GM23338 (cell line): ENCODE measurements at regions not wholly inside any gene's neighbourhood (a gene's known extent, or its start where the extent isn't known, plus 50 kb on each side); places are given as distances from the start of the nearest gene placed in this dataset.
"Not testable (repeated sequence)": the region's sequence is repeated elsewhere in the genome, so short reads cannot be mapped to it uniquely, and the experiment has no call there.

Source experiments
- CREB1 ChIP-seq: fragments of 250-450 bp; sonication (Bioruptor Pico); IDR thresholded peaks from 2 replicates; pipeline ENCODE4 v1.5.0; 2020; ENCODE audit warnings: low read depth, mild to moderate bottlenecking, moderate library complexity
- CTCF ChIP-seq, 2 experiments: fragments of 200-600 bp in 1 of 2; sonication (generic) in 1 of 2; conservative IDR thresholded peaks; 2 replicates each; pipeline versions ENCODE4 v1.5.1 to v1.6.1; 2016 to 2017; ENCODE audit warnings: antibody characterized with exemption in 2 of 2, low read depth in 2 of 2, mild to moderate bottlenecking in 2 of 2, moderate library complexity in 1 of 2
- ETS1 ChIP-seq: IDR thresholded peaks from 2 replicates; pipeline ENCODE4 v1.6.1; 2016; ENCODE audit warnings: antibody characterized with exemption
- EZH2 ChIP-seq: fragments of 200-600 bp; sonication (generic); IDR thresholded peaks from one replicate; pipeline ENCODE4 v1.8.0; 2017; ENCODE audit warnings: antibody characterized with exemption, mild to moderate bottlenecking, low read depth; ENCODE audit not compliant: unreplicated experiment
- EZH2phosphoT487 ChIP-seq: fragments of 200-600 bp; sonication (generic); IDR thresholded peaks from one replicate; pipeline ENCODE4 v1.8.1; 2018; ENCODE audit warnings: antibody characterized with exemption; ENCODE audit not compliant: unreplicated experiment
- JUNB ChIP-seq: IDR thresholded peaks from one replicate; pipeline ENCODE4 v1.6.1; 2016; ENCODE audit warnings: antibody characterized with exemption; ENCODE audit not compliant: unreplicated experiment
- NANOG ChIP-seq: IDR thresholded peaks from 2 replicates; pipeline ENCODE4 v1.6.1; 2016; ENCODE audit warnings: antibody characterized with exemption, borderline replicate concordance
- POLR2AphosphoS5 ChIP-seq: IDR thresholded peaks from 2 replicates; pipeline ENCODE4 v1.6.1; 2016; ENCODE audit warnings: antibody characterized with exemption, low read depth
- REST ChIP-seq: IDR thresholded peaks from one replicate; pipeline ENCODE4 v1.6.1; 2018; ENCODE audit warnings: antibody characterized with exemption; ENCODE audit not compliant: unreplicated experiment
- STAT1 ChIP-seq: IDR thresholded peaks from one replicate; pipeline ENCODE4 v1.6.1; 2016; ENCODE audit warnings: antibody characterized with exemption; ENCODE audit not compliant: unreplicated experiment
- ZNF114 ChIP-seq: fragments of 250-450 bp; sonication (Bioruptor Pico); IDR thresholded peaks from 2 replicates; pipeline ENCODE4 v1.5.0; 2020; ENCODE audit warnings: mild to moderate bottlenecking, moderate library complexity
- ZNF331 ChIP-seq: fragments of 250-450 bp; sonication (Bioruptor Pico); IDR thresholded peaks from 2 replicates; pipeline ENCODE4 v1.5.0; 2020; ENCODE audit warnings: low read depth, mild to moderate bottlenecking, moderate library complexity

- not testable (repeated sequence) for TF ChIP-seq CTCF (conservative IDR thresholded peaks at IDR 0.05; ENCODE audit: low read depth in 2 of 2); POLR2AphosphoS5; EZH2phosphoT487; EZH2; JUNB; NANOG; ZNF114; REST; ZNF331 (CRISPR knock-in tag); ETS1; CREB1 (CRISPR knock-in tag); STAT1
Measured at GRCh38 chr2:111271647-111272304, 151.1 kb downstream of the BCL2L11 start.
